ENCODE measurements at regions not wholly inside any gene's neighbourhood (a gene's known extent, or its start where the extent isn't known, plus 50 kb on each side); places are given as distances from the start of the nearest gene placed in this dataset.

DNA sequence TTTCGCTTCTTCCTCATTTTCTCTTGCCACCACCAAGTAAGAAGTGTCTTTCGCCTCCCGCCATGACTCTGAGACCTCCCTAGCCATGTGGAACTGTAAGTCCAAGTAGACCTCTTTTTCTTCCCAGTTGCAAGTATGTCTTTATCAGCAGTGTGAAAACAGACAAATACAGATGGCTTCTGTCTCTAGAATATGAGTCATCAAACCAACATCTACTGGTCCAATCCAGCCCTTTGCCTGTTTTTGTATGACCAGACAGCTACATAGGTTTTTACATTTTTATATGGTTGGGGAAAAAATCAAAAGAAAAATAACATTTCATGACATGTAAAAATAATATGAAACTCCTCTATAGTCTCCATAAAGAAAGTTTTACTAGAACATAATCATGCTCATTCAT, 118.7 kb upstream of the PTPRG start:
- TF ChIP-seq CTCF (IDR thresholded peaks at IDR 0.05) (no peak), POLR2A (IDR thresholded peaks at IDR 0.05) (no peak)

All from lower leg skin (tissue), 3 donors.